GM23248 (cell line): ENCODE measurements at regions not wholly inside any gene's neighbourhood (a gene's known extent, or its start where the extent isn't known, plus 50 kb on each side); places are given as distances from the start of the nearest gene placed in this dataset.

Source experiments
- DNase-seq: peaks from one replicate; pipeline ENCODE4 v3.0.0-alpha.2; 2015
- H2AFZ ChIP-seq: fragments of 200-600 bp; sonication (generic); 2 replicates; pipeline ENCODE4 v1.6.1; 2016; ENCODE audit warnings: antibody characterized with exemption
- H3F3A ChIP-seq: fragments of 200-600 bp; sonication (generic); 2 replicates; pipeline ENCODE4 v1.6.1; 2016; ENCODE audit warnings: mild to moderate bottlenecking, antibody characterized with exemption, mixed run types; ENCODE audit not compliant: insufficient read depth
- H3K27ac ChIP-seq: fragments of 200-600 bp; sonication (generic); 2 replicates; pipeline ENCODE4 v1.5.1; 2016; ENCODE audit warnings: mild to moderate bottlenecking
- H3K27me3 ChIP-seq: fragments of 200-600 bp; sonication (generic); replicated peaks from 2 replicates; pipeline ENCODE4 v1.6.1; 2016; ENCODE audit warnings: mild to moderate bottlenecking; ENCODE audit not compliant: insufficient read depth
- H3K36me3 ChIP-seq: fragments of 200-600 bp; sonication (generic); 2 replicates; pipeline ENCODE4 v1.6.1; 2016; ENCODE audit warnings: low read depth, mild to moderate bottlenecking
- H3K4me1 ChIP-seq: fragments of 200-600 bp; sonication (generic); 2 replicates; pipeline ENCODE4 v1.6.1; 2016; ENCODE audit warnings: mild to moderate bottlenecking; ENCODE audit not compliant: insufficient read depth
- H3K4me2 ChIP-seq: fragments of 200-600 bp; sonication (generic); one replicate; pipeline ENCODE4 v1.6.1; 2016; ENCODE audit warnings: mild to moderate bottlenecking; ENCODE audit not compliant: unreplicated experiment
- H3K4me3 ChIP-seq: fragments of 200-600 bp; sonication (generic); 2 replicates; pipeline ENCODE4 v1.5.1; 2016; ENCODE audit warnings: mild to moderate bottlenecking
- H3K79me2 ChIP-seq: fragments of 200-600 bp; sonication (generic); 2 replicates; pipeline ENCODE4 v1.6.1; 2016; ENCODE audit warnings: mild to moderate bottlenecking; ENCODE audit not compliant: insufficient read depth
- H3K9ac ChIP-seq: fragments of 200-600 bp; sonication (generic); 2 replicates; pipeline ENCODE4 v1.6.1; 2016; ENCODE audit warnings: mild to moderate bottlenecking
- H3K9me2 ChIP-seq: fragments of 200-600 bp; sonication (generic); 2 replicates; pipeline ENCODE4 v1.6.1; 2016; ENCODE audit warnings: mixed run types, mild to moderate bottlenecking, moderate library complexity; ENCODE audit not compliant: insufficient read depth
- H3K9me3 ChIP-seq: fragments of 200-600 bp; sonication (generic); one replicate; pipeline ENCODE4 v1.6.1; 2017; ENCODE audit warnings: low read depth
- H4K20me1 ChIP-seq: fragments of 200-600 bp; sonication (generic); 2 replicates; pipeline ENCODE4 v1.6.0; 2016; ENCODE audit not compliant: insufficient read depth
- EZH2 ChIP-seq: fragments of 200-600 bp; sonication (generic); IDR thresholded peaks from 2 replicates; pipeline ENCODE4 v1.6.1; 2018; ENCODE audit warnings: antibody characterized with exemption, mild to moderate bottlenecking; ENCODE audit not compliant: insufficient read depth, poor library complexity, severe bottlenecking
- EZH2phosphoT487 ChIP-seq: fragments of 200-600 bp; sonication (generic); IDR thresholded peaks from 2 replicates; pipeline ENCODE4 v1.6.1; 2018; ENCODE audit warnings: antibody characterized with exemption, moderate library complexity, mild to moderate bottlenecking, low read depth; ENCODE audit not compliant: insufficient read depth
- WGBS, 2 experiments: methylation state at CpG; one replicate each; pipeline ENCODE4 v1.1.6; 2015 to 2017; ENCODE audit warnings: low lambda C conversion rate in 2 of 2, low coverage in 1 of 2; ENCODE audit errors: missing lambda C conversion rate in 2 of 2; 5-methylcytosine and 5-hydroxymethylcytosine counted together
- in situ Hi-C: fragments of 300-500 bp; cut with MboI; formaldehyde crosslinking; loops from 2 replicates; pipeline ENCODE4 v1.15.0; 2020

GRCh38 chr6:24004659-24005058 lies 121.4 kb upstream of the NRSN1 start:
- WGBS, 2 experiments: 5 to 14% methylated on average over 1 of the region's 1 CpG
- Histone ChIP-seq H3K9me2 (no peaks in the 10 kb centered on the region), H3K4me2 (no peak overlapping the region), H3K9ac (no peak overlapping the region), H2AFZ (no peak overlapping the region), H3K79me2 (no peaks in the 10 kb centered on the region), H3K36me3 (no peaks in the 10 kb centered on the region), H3K4me1 (peaks cover 8% of the 10 kb centered on the region), H3K27me3 (no peaks in the 10 kb centered on the region), H3F3A (0 out of 2 replicates have a peak, but pooled peaks cover 4% of the 10 kb centered on the region), H3K4me3 (no peak overlapping the region), H4K20me1 (no peaks in the 10 kb centered on the region), H3K27ac (peak overlapping the region; percentile 7; the same call in 1 of the 2 replicates), H3K9me3 (no peaks in the 10 kb centered on the region)
- TF ChIP-seq EZH2phosphoT487: no peak
- no peak for TF ChIP-seq EZH2
- in situ Hi-C loops: no loop called here
- no peak for DNase-seq

- Histone ChIP-seq H3K27ac (no peak overlapping the region), H3K9me3 (no peaks in the 10 kb centered on the region), H2AFZ (no peak overlapping the region), H3K4me3 (no peak overlapping the region), H3K9ac (no peak overlapping the region), H3K27me3 (no peaks in the 10 kb centered on the region), H3K9me2 (no peaks in the 10 kb centered on the region), H3K36me3 (no peaks in the 10 kb centered on the region), H3K79me2 (no peaks in the 10 kb centered on the region), H4K20me1 (no peaks in the 10 kb centered on the region), H3K4me2 (no peak overlapping the region), H3K4me1 (peaks cover 8% of the 10 kb centered on the region), H3F3A (0 out of 2 replicates have a peak, but pooled peaks cover 4% of the 10 kb centered on the region)
- in situ Hi-C loops: no loop called here
- no peak for DNase-seq
- TF ChIP-seq EZH2phosphoT487: no peak
- no peak for TF ChIP-seq EZH2
Observed at GRCh38 chr6:24006254-24006653, 119.8 kb upstream of the NRSN1 start.

- Histone ChIP-seq H3K9me2 (no peaks in the 10 kb centered on the region), H3F3A (no peaks in the 10 kb centered on the region), H3K9me3 (no peaks in the 10 kb centered on the region), H2AFZ (no peak overlapping the region), H3K4me1 (no peaks in the 10 kb centered on the region; the same call in 1 of the 2 replicates), H3K27me3 (no peaks in the 10 kb centered on the region), H4K20me1 (no peaks in the 10 kb centered on the region), H3K36me3 (no peaks in the 10 kb centered on the region), H3K4me2 (no peak overlapping the region), H3K9ac (no peak overlapping the region), H3K4me3 (no peak overlapping the region), H3K79me2 (no peaks in the 10 kb centered on the region), H3K27ac (no peak overlapping the region)
- 30 to 36% methylated on average over 4 of the region's 4 CpGs for WGBS, 2 experiments
- DNase-seq: no peak
- TF ChIP-seq EZH2 (no peak), EZH2phosphoT487 (no peak)
- in situ Hi-C loops: no loop called here
Observed at GRCh38 chr6:24009319-24009718, 116.7 kb upstream of the NRSN1 start.

- TF ChIP-seq EZH2phosphoT487: no peak
- no peak for TF ChIP-seq EZH2
- H3K9me2 ChIP-seq: no peaks in the 10 kb centered on the region
- H2AFZ ChIP-seq: no peak overlapping the region
- H3K9ac ChIP-seq: no peak overlapping the region
- H3K4me1 ChIP-seq: no peaks in the 10 kb centered on the region
- WGBS, 2 experiments: 21 to 28% methylated on average over 3 of the region's 3 CpGs
- H3K27me3 ChIP-seq: no peaks in the 10 kb centered on the region
- in situ Hi-C loops: no loop called here
- H3K27ac ChIP-seq: no peak overlapping the region
- no peaks in the 10 kb centered on the region for H3F3A ChIP-seq
- H3K36me3 ChIP-seq: no peaks in the 10 kb centered on the region
- no peaks in the 10 kb centered on the region for H4K20me1 ChIP-seq
- H3K9me3 ChIP-seq: no peaks in the 10 kb centered on the region
- no peaks in the 10 kb centered on the region for H3K79me2 ChIP-seq
- H3K4me2 ChIP-seq: no peak overlapping the region
- no peak for DNase-seq
- no peak overlapping the region for H3K4me3 ChIP-seq
Observed at GRCh38 chr6:24010133-24010532, 115.9 kb upstream of the NRSN1 start.

- H3K79me2 ChIP-seq: no peaks in the 10 kb centered on the region
- no peak for DNase-seq
- WGBS, 2 experiments: 34 to 39% methylated on average over 2 of the region's 2 CpGs
- no peaks in the 10 kb centered on the region for H4K20me1 ChIP-seq
- in situ Hi-C loops: no loop called here
- H2AFZ ChIP-seq: no peak overlapping the region
- no peak overlapping the region for H3K4me3 ChIP-seq
- H3K9me2 ChIP-seq: no peaks in the 10 kb centered on the region
- H3K9me3 ChIP-seq: no peaks in the 10 kb centered on the region
- no peak for TF ChIP-seq EZH2phosphoT487
- TF ChIP-seq EZH2: no peak
- H3K27me3 ChIP-seq: no peaks in the 10 kb centered on the region
- no peaks in the 10 kb centered on the region for H3K36me3 ChIP-seq
- no peaks in the 10 kb centered on the region for H3K4me1 ChIP-seq
- no peak overlapping the region for H3K27ac ChIP-seq
- H3K4me2 ChIP-seq: no peak overlapping the region
- H3F3A ChIP-seq: no peaks in the 10 kb centered on the region
- H3K9ac ChIP-seq: no peak overlapping the region
Observed at GRCh38 chr6:24016286-24016685, 109.7 kb upstream of the NRSN1 start.
